NCI-H2107 treated with DMSO at 0.1 percent for 48 hours (cell line): ENCODE measurements at regions not wholly inside any gene's neighbourhood (a gene's known extent, or its start where the extent isn't known, plus 50 kb on each side); places are given as distances from the start of the nearest gene placed in this dataset.
"Not testable (repeated sequence)": the region's sequence is repeated elsewhere in the genome, so short reads cannot be mapped to it uniquely, and the experiment has no call there.

Experiments used
- DNase-seq: peaks from one replicate; lab custom pipeline; 2025; ENCODE audit not compliant: unreplicated experiment; lab: John Stamatoyannopoulos, UW

DNA sequence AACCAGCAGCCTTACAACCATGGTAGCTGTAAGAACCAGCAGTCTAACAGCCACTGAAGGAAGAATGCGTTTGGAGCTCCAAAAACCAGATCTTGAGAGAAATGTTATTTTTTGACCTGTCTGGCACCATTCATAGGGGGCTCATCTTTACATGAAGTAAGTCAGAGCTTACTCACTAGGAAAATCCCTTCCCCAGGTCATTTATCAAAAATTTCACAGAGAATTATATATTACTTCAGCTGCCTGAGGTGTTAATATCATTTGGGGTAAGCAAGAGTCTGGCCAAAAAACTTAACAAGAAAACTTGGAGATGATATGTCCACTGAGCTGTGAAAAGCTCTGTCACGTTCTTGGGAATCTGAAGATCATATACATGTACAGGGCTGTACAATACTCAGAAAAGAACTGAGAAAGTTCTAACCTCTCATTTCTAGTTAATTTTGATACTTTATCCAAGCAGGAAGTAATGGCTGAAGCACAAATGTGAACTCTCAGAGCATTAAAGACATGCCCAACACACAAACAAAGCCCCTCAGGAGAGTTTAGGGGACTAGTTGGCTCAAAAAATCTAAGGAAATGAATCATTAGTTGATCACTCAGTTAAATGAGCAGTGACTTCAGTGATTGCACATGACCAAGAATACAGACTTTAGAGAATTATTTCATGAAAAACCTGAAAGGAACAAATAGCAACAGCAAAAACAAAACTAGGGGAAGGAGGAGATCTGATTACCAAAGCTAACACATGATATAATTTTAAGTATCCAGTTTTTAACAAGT lies 681.1 kb downstream of the LTN1 start:
- no peak for DNase-seq

DNA sequence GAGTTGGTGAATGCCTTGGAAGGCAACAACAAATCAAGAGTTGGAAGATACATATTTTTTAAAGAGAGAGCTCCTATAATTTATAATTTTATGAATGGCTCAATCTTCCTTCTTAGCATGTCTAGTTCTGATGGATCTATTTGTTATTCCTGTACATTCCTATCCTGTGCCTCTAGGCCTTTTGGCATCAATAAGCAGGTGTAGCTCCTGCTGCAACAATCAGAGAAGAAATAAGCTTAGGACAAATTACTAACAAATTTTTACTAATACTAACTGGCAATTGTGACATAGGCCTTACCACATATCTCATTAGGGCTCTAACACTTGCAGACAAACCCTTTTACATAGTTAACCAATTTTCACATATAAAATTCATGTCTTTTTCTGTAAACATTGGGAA lies 682.0 kb downstream of the LTN1 start:
- DNase-seq = no peak

DNA sequence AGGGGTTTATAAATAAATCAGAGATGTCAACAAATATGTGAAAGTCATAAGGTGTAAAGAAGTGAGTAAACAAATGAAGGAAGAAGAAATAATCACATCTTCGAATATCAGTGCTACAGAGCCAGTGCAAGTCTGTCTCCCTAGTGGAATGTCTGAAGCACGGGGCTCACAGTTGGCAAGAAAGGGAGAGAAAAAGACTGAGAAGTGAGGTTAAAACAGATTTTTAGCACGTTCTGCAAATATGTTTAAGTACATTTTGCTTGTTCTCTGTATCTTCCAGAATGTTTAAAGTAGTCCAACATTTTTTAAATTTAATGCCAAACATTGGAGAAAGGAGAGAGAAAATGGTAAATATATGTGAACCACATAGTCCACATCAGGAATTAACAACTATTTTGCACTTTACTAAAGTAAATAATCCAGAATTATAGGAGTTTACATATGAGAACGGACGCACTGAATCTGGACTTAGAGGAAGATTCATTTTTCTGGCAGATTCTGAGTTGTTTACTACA lies 682.4 kb downstream of the LTN1 start:
- no peak for DNase-seq

DNA sequence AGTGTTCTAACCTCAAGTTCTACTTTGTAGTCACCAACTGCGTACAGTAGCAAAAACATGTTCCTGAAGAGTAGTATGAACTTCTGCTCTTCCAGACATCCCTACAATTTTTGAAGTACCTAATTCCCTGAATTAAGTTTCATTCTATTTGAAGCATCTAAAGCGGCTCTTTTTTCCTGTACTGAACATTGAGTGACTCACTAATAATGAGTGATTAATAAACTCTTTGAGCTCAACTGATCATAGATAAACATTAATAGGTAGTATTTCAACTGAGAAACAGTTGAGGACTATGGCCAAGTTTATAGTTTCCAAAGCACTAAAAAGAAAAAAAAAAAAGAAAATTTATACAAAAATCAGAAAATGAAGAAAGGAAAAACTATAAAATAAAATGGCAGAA lies 683.1 kb downstream of the LTN1 start:
- DNase-seq = no peak

DNA sequence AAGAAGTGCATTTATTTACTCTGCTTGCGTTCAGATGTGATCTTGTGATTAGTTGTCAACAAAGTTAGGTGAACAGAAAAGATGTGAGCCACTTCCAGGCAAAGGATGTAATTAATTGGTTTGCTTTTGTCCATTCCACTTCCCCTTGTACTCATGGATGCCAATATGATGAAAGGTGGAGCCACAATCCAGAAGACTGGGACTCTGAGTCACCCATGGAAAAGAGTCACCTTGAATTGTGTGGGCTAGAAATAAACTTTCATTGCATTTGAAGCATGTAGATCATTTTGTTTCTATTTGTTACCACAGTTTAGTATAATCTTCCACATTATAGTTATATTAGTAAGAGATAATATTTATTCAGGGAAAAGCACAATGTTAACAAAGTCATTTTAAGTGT lies 684.2 kb downstream of the LTN1 start:
- DNase-seq = no peak

DNA sequence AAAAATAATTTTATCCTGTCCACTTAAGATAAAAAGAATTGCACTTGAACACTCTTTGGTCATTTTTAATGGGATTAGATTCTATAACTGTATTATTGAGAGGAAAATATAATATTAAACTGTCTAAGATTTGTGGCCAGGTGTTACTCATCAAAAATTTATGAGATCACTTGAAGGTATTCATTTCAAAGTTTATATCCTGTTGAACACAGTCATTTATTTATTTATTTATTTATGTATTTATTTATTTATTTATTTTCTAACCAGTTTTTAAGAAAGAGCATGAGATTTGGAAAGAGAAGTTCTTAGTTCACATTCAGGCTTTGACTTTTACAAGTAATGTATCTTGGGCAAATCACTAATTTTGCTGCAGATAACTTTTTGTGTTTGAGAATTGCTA lies 692.7 kb downstream of the LTN1 start:
- DNase-seq = no peak

DNA sequence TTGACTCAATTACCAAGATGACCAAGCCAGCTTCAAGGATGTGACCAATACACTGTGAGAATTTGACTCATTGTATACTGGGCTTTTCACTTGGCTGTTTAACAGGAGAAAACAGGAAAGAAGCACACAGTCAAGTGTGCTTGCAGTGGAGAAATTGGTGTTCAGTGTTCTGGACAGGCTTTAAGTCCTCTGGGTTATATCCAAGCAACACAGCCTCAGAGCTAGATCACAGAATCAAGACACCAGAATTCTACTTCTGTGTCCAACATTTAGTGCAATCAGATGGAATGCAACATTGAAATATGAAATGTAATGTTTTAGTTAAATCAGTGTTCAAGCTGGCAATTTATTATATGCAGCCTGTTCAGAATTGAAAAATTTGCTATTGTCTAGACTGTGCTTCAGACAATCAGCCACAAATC lies 694.4 kb downstream of the LTN1 start:
- DNase-seq = no peak

DNA sequence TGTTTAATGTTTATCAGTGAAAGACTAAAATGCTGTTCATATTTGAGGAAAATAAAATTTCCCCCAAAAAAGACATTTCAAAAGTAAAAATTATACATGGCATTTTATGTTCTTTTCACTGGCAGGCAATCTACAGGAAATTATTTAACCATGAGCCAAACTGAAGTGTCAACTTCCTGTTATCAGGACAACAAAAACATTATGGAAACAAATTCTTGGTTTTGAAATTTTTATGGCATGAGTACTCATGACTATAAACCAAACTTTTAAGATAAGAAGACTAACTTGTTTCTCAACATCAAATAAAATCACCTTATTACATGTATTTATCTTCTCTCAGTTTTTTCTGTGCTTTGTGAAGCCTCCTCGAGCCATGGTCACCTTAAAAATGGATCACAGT lies 698.6 kb downstream of the LTN1 start:
- DNase-seq = no peak

DNA sequence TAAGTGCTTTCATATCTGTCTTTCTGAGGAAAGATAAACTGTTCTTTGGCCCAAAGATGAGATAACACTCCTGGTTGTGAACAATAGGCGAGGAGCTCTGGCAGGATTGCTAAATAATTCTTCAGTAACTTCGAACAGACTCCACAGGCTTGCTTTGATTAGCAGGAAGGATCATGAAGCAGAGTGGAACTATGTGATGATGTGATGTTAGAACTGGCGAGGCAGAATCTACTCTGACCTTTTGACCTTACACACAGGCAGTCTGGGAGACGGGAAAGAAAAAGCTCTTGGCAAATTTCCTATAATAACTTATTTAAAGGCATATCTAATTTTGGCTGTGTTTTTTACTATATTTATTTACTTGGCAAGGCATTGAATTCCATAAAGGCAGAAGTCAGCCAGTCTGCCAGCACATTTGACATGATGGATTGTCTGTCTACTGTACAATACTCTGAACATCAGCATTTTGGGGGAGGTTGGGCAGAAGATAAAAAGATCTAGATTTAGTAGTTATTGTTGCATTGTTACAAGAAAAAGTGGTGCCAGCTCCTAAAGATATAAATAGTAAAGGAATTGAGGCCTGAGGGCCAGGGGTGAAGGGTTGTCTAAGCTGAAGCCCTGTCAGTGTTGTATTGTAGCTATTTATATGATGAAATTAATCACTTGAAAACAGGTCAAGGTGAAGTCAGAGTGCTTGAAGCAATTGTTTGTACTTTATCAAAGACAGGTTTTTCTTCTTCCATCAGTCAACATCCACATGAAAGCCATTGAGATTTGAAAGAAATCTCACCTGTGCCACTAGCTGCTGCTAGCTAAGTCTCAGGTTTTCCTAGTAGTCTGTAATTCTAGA lies 708.8 kb downstream of the LTN1 start:
- DNase-seq = no peak

DNA sequence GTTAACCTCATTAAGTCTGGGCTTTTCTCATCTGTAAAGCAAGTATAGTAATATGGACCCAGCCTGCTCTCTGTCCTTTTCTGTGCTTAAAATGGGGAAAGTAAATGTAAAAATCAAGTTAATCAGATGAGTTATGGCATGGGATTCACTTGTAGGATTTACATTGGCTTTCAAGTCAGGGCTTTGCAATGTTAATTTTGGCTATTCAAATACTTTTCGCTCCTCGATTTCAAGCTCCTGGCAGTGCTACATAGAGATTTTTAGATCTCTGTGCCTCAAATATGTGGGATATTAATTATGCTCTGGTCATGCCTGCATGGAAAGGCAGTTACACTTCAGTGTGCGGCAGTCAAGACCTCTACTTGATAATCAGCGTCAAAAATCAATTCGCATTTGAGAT lies 709.8 kb downstream of the LTN1 start:
- no peak for DNase-seq

DNA sequence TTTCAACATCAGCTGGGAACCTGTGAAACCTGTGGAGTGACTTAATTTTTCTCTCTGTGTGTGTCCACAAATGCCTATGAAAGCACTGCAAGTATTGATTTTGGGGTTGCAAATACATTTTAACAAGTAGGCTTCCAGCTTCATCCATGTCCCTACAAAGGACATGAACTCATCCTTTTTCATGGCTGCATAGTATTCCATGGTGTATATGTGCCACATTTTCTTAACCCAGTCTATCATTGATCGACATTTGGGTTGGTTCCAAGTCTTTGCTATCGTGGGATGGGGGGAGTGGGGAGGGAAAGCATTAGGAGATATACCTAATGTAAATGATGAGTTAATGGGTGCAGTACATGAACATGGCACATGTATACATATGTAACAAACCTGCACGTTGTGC lies 711.3 kb downstream of the LTN1 start:
- not testable (repeated sequence) for DNase-seq

DNA sequence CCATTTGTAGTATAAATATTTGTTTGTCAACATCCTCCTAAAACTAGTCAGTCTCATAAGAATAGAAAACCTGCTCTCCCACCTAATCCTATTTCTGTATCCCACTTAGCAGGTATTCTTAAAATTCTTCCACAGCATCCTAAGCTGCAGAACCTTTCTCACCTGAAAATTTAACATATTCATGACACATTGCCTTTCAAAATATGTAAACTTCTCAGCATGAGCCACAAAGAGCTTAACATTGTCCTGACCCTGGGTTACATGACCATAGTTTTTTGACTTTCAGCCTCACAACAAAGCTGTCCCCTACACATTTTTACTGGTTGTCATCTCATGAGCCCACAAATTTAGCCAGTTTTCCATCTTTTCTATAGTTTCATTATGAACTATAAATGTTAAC lies 712.1 kb downstream of the LTN1 start:
- no peak for DNase-seq

DNA sequence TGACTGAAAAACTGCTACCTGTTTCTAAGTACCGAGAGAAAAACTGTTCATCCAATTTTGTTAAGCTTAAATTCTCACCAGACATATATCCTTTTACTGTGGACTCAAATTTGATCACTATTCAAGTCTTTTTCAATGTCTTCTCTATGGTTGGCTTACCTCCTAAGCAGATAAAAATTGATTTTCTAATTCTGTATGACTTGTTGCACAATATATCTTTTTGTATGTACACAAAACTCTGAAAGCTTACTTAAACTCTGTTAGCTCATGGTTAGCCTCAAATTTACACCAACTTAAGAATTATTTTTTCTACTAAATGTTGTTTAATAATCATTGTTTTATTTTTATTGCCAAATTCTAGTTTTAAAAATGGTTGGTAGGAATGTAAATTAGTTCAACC lies 715.4 kb downstream of the LTN1 start:
- no peak for DNase-seq

DNA sequence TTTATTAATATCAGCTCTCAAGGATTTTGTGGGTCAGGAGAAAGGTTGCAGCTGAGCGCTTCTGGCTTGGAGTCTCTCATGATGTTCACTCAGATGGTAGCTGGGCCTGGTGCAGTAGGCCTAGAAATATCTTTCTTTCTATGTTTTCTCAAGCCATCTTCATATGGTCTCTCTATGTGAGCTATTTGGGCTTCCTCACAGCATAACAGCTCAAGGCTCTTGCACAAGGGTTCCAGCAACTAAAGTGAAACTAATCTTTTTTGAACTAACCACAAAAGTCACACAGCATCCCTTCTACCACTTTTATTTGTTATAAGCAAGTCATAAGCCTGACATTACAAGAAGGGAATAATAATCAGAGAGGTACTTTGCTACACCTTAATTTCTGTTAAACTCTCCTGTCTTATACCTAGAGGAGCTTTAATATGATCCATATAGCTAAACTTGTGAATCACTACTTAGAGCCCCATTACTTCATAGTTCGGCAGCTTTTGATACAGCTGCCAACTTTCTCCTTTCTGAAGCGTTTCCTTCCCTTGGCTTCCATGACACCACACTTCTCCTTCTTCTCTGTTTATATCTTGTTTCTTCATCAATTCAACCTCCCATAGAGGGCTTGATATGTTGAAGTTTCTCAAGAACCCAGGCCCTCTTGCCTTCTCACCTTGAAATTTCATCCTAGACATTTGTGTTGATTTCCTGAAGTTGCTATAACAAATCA lies 720.2 kb downstream of the LTN1 start:
- DNase-seq = no peak

DNA sequence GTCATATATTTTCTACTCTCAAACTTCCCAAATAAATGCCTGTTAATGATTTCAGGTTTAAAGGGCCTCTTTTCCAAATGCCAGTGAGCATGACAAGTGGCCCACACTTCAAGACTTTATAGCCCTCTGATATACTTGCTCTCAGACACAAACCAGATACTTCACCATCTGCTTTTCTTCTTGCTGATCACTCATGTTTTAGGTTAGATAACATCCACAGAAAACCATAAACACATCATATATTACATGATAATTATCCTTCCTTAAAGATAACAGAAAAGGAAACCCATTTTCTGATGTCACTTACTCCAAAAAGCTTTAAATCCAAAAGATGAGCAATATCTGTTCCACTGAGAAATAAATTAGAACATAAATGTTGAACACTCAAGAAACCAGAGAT lies 723.5 kb downstream of the LTN1 start:
- no peak for DNase-seq

DNA sequence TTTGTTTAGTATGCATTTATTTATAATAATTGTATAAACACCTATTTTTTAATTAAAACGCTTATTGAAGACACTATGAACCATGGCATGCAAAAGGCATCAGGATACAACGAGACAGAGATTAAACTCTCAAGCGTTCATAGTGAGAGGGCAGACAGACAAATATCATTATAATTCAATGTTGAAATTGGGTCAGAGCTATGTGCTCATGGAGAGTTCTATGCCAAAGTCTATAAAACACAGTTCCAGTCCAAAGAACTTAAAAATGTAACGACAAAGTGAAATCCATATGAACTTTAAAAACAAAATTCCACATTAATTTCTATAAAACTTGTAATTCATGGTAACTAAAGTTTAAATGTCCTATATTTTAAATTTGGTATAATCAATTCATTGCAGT lies 724.0 kb downstream of the LTN1 start:
- no peak for DNase-seq

DNA sequence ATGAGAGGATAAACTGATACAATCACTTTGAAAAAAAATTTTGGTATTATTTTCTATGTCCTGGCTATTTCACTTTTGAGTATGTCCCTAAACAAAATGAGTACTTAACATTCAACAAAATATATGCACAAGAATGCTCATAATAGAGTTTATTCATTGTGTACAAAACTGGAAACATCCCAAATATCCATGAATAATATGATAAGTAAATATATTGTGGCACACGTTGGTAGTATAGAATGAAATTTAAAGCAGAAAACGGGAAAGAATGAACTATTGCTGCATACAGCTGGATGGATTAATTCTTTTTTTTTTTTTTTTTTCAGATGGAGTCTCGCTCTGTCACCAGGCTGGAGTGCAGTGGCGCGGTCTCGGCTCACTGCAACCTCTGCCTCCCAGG lies 725.2 kb downstream of the LTN1 start:
- DNase-seq = no peak

DNA sequence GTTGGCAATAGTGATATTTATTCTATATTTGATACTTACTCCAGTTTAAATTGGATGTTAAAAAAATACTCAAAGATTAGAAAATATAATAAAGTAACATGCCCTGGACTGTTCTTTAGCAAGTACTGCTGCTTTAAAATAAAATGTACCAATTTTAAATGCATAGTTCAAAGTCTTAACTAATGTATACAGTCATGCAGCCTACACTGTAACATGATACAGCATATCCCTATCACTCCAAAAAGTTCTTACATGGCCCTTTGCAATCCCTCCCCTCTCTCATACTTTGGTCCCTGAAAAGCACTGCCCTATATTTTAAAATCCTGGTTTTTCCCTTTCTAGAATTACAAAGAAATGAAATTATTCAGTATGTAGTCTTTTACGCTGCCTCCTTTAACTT lies 726.6 kb downstream of the LTN1 start:
- no peak for DNase-seq

DNA sequence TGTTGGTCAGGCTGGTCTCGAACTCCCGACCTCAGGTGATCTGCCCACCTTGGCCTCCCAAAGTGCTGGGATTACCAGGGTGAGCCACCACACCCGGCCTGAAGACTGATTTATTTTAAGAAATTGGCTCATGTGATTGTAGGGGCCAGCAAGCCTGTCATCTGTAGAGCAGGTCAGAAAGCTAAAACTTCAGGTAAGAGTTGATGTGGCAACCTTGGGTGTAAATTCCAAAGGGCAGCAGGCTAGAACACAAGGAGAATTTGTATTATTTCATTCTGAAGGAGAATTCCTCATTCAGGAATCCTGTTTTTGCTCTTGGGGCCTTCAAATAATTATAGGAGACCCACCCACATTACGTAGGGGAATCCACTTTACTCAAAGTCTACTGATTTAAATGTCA lies 728.7 kb downstream of the LTN1 start:
- DNase-seq = no peak

DNA sequence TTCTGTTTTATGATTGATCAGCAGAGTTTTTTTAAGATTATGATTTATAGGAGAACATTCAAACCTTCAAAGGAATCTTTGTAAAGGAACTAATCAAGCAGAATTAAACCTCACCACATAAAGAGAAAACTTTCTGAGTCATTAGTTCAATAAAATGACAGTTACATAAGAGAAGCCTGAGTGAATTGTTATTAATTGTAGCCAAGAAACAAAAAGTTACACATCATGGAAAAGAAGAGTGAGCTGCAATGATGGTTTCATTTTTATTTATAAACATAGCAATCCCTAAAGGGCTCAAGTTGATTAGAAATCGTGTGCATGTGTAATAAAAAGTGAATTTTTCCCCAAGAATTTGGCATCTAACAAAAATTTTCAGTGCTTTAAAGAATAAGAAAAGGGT lies 731.4 kb downstream of the LTN1 start:
- no peak for DNase-seq

DNA sequence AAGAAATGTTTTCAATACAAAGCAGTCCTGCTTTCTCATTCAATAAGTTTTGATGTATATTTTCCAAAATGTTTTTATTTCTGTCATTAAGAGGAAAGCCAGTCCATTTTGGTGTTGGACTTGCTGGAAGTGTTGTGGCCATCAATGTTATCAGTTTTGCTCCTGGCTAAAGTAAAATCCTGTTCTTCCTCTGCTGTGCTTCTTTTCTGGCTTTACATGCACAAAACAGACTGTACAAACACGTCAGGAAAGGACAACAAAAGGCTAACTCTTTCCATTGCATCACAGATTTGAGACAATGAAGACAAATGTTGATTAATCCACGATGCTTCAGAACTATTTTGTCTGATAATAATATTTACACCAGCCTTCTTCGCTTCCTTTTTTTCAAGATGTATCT lies 735.4 kb downstream of the LTN1 start:
- DNase-seq = no peak

DNA sequence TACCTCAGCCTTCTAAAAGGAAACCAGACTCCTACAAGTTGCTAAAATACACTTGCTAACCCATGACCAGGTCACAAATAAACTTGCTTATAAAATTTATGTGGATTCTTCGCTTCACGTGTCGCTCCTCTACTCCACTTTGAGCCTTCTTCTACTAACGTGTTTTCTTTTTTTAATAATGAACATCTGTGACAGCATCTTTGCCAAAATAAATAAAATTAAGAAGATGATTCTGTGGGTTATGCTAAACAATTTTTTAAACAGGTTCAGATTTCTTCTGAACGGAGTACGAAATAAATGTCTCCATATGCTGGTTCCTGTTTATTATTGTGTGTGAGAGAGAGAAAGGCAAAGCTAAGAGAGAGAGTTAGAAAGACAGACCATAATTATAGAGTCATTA lies 735.8 kb downstream of the LTN1 start:
- DNase-seq = no peak
